H1 (cell line): ENCODE measurements at regions not wholly inside any gene's neighbourhood (a gene's known extent, or its start where the extent isn't known, plus 50 kb on each side); places are given as distances from the start of the nearest gene placed in this dataset.

Experiments used
- CTCF ChIA-PET: fragments of 300-600 bp; sonication (Branson Sonifier 250); formaldehyde crosslinking; loops from one replicate; lab custom pipeline; 2021; ENCODE audit not compliant: partially characterized antibody; lab: Charles Lee
- POLR2A ChIA-PET: fragments of 300-600 bp; sonication (Branson Sonifier 250); formaldehyde crosslinking; loops from one replicate; lab custom pipeline; 2021; ENCODE audit warnings: inconsistent platforms; ENCODE audit not compliant: partially characterized antibody; lab: Charles Lee
- DNase-seq, 2 experiments: peaks; one replicate each; pipeline versions ENCODE4 v3.0.0 to v3.0.0-alpha.2; 2010 to 2022; ENCODE audit warnings: low spot score in 2 of 2, low read depth in 1 of 2, mixed read lengths in 1 of 2
- FAIRE-seq: peaks from 2 replicates; lab custom pipeline; 2011; peaks lifted over from hg19 to GRCh38; lab: Jason Lieb, UNC
- H2AFZ ChIP-seq: 2 replicates; pipeline ENCODE4 v1.8.1; 2012; ENCODE audit warnings: low read length, inconsistent platforms
- H2AK5ac ChIP-seq: 2 replicates; pipeline ENCODE4 v1.6.1; 2013; ENCODE audit warnings: low read depth, low read length
- H2BK120ac ChIP-seq: replicated peaks from 2 replicates; pipeline ENCODE3; 2013; ENCODE audit warnings: low read depth, low read length, inconsistent platforms
- H2BK12ac ChIP-seq: 2 replicates; pipeline ENCODE4 v1.6.1; 2013; ENCODE audit warnings: low read depth, low read length
- H2BK15ac ChIP-seq: 2 replicates; pipeline ENCODE4 v1.6.1; 2013; ENCODE audit warnings: low read length
- H2BK20ac ChIP-seq: 2 replicates; pipeline ENCODE4 v1.6.1; 2013; ENCODE audit warnings: low read length
- H2BK5ac ChIP-seq: 2 replicates; pipeline ENCODE4 v1.6.1; 2013; ENCODE audit warnings: low read depth, low read length
- H3K14ac ChIP-seq: 2 replicates; pipeline ENCODE4 v1.6.1; 2013; ENCODE audit warnings: inconsistent platforms; ENCODE audit not compliant: insufficient read length
- H3K18ac ChIP-seq: 2 replicates; pipeline ENCODE4 v1.6.1; 2013; ENCODE audit warnings: low read length; ENCODE audit errors: extremely low read depth
- H3K23ac ChIP-seq: 2 replicates; pipeline ENCODE4 v1.6.1; 2013; ENCODE audit warnings: inconsistent platforms; ENCODE audit not compliant: insufficient read length
- H3K23me2 ChIP-seq: 2 replicates; pipeline ENCODE4 v1.6.1; 2013; ENCODE audit warnings: low read depth, low read length
- H3K27ac ChIP-seq: 2 replicates; pipeline ENCODE4 v1.6.1; 2011; ENCODE audit warnings: low read depth, low read length, inconsistent platforms
- H3K27me3 ChIP-seq, 4 experiments: replicated peaks in 1 of 4; 1 replicate in 1 of 4; 2 replicates in 3 of 4; pipeline versions ENCODE4 v1.6.1 to v1.8.1; 2011 to 2013; ENCODE audit warnings: low read length in 3 of 4, mild to moderate bottlenecking in 3 of 4, inconsistent platforms in 2 of 4, mixed read lengths in 2 of 4, moderate library complexity in 1 of 4; ENCODE audit not compliant: control insufficient read depth in 3 of 4, insufficient read depth in 3 of 4; ENCODE audit errors: extremely low read depth in 1 of 4
- H3K36me3 ChIP-seq, 4 experiments: 2 replicates each; pipeline versions ENCODE4 v1.6.1 to v1.8.1; 2011 to 2013; ENCODE audit warnings: mild to moderate bottlenecking in 4 of 4, low read length in 3 of 4, moderate library complexity in 2 of 4, control low read depth in 1 of 4, inconsistent platforms in 1 of 4; ENCODE audit not compliant: insufficient read depth in 4 of 4, control insufficient read depth in 2 of 4
- H3K4ac ChIP-seq: replicated peaks from 2 replicates; pipeline ENCODE3; 2013; ENCODE audit warnings: low read length, low read depth, mixed read lengths, inconsistent platforms; ENCODE audit not compliant: insufficient read length
- H3K4me1 ChIP-seq, 4 experiments: replicated peaks in 1 of 4; 1 replicate in 1 of 4; 2 replicates in 3 of 4; pipeline versions ENCODE4 v1.6.1 to v1.8.1; 2011 to 2013; ENCODE audit warnings: low read length in 3 of 4, inconsistent platforms in 2 of 4, mixed read lengths in 1 of 4; ENCODE audit not compliant: insufficient read depth in 4 of 4, control insufficient read depth in 3 of 4
- H3K4me2 ChIP-seq, 2 experiments: 2 replicates each; pipeline versions ENCODE4 v1.6.1 to v1.8.1; 2011 to 2013; ENCODE audit warnings: low read depth in 2 of 2, low read length in 2 of 2, control low read depth in 1 of 2, inconsistent platforms in 1 of 2, mild to moderate bottlenecking in 1 of 2; ENCODE audit not compliant: insufficient read depth in 1 of 2
- H3K4me3 ChIP-seq, 4 experiments: fragments of 200-600, 300-600 bp in 1 of 4; sonication (generic), shearing (Covaris generic), sonication (Bioruptor Twin) in 1 of 4; 2 replicates each; pipeline versions ENCODE4 v1.5.1 to v1.8.1; 2011 to 2016; ENCODE audit warnings: low read length in 4 of 4, low read depth in 3 of 4, control low read depth in 2 of 4, inconsistent platforms in 2 of 4, mild to moderate bottlenecking in 2 of 4, mixed read lengths in 1 of 4, moderate library complexity in 1 of 4; ENCODE audit not compliant: insufficient read depth in 2 of 4; ENCODE audit errors: extremely low read depth in 1 of 4
- H3K56ac ChIP-seq: replicated peaks from 2 replicates; pipeline ENCODE3; 2013; ENCODE audit warnings: low read depth, mild to moderate bottlenecking, mixed read lengths, low read length, inconsistent platforms; ENCODE audit not compliant: insufficient read length
- H3K79me1 ChIP-seq: 2 replicates; pipeline ENCODE4 v1.6.1; 2013; ENCODE audit warnings: low read depth, low read length, control low read depth
- H3K79me2 ChIP-seq, 2 experiments: 2 replicates each; pipeline versions ENCODE4 v1.6.1 to v1.8.1; 2012 to 2013; ENCODE audit warnings: low read length in 2 of 2, mild to moderate bottlenecking in 2 of 2, inconsistent platforms in 1 of 2; ENCODE audit not compliant: insufficient read depth in 2 of 2, control insufficient read depth in 1 of 2
- H3K9ac ChIP-seq, 4 experiments: replicated peaks in 1 of 4; 1 replicate in 1 of 4; 2 replicates in 3 of 4; pipeline versions ENCODE4 v1.6.1 to v1.8.1; 2011 to 2013; ENCODE audit warnings: low read depth in 3 of 4, low read length in 3 of 4, control low read depth in 2 of 4, mild to moderate bottlenecking in 2 of 4, moderate library complexity in 2 of 4, inconsistent platforms in 1 of 4; ENCODE audit errors: extremely low read depth in 1 of 4
- H3K9me3 ChIP-seq, 2 experiments: 2 replicates each; pipeline versions ENCODE4 v1.6.1 to v1.8.1; 2012 to 2013; ENCODE audit warnings: mild to moderate bottlenecking in 2 of 2, moderate library complexity in 2 of 2, control low read depth in 1 of 2, inconsistent platforms in 1 of 2, low read depth in 1 of 2, low read length in 1 of 2, mixed read lengths in 1 of 2; ENCODE audit not compliant: insufficient read depth in 2 of 2
- H4K20me1 ChIP-seq, 2 experiments: replicated peaks in 1 of 2; 2 replicates each; pipeline versions ENCODE3 to v1.8.1; 2011 to 2013; ENCODE audit warnings: inconsistent platforms in 2 of 2, low read length in 2 of 2, mild to moderate bottlenecking in 1 of 2; ENCODE audit not compliant: insufficient read depth in 2 of 2, control insufficient read depth in 1 of 2
- H4K5ac ChIP-seq: 2 replicates; pipeline ENCODE4 v1.6.1; 2013; ENCODE audit warnings: low read length, low read depth, mixed read lengths, inconsistent platforms; ENCODE audit not compliant: insufficient read length
- H4K8ac ChIP-seq: 2 replicates; pipeline ENCODE4 v1.8.0; 2013; ENCODE audit warnings: mild to moderate bottlenecking, moderate library complexity, low read length, inconsistent platforms; ENCODE audit not compliant: insufficient read depth; ENCODE audit errors: extremely low read depth
- H4K91ac ChIP-seq: replicated peaks from 2 replicates; pipeline ENCODE3; 2013; ENCODE audit warnings: low read length, mixed read lengths, inconsistent platforms; ENCODE audit not compliant: insufficient read length
- BCL11A ChIP-seq, 2 experiments: IDR thresholded peaks; one replicate each; pipeline ENCODE4 v1.6.1; 2011; ENCODE audit warnings: low read depth in 2 of 2, low read length in 2 of 2, mild to moderate bottlenecking in 2 of 2
- CHD1 ChIP-seq: IDR thresholded peaks from 2 replicates; pipeline ENCODE4 v1.6.1; 2012; ENCODE audit warnings: low read depth, low read length, improper control_type of control experiment
- JUN ChIP-seq: IDR thresholded peaks from 2 replicates; pipeline ENCODE4 v1.6.1; 2011; ENCODE audit warnings: low read depth, mild to moderate bottlenecking, improper control_type of control experiment, low read length
- POU5F1 ChIP-seq: IDR thresholded peaks from 2 replicates; pipeline ENCODE4 v1.6.1; 2011; ENCODE audit warnings: low read depth, mild to moderate bottlenecking, low read length, moderate library complexity
- RBBP5 ChIP-seq: IDR thresholded peaks from 2 replicates; pipeline ENCODE4 v1.7.1; 2012; ENCODE audit warnings: low read depth, mild to moderate bottlenecking, inconsistent platforms, low read length, moderate library complexity, borderline replicate concordance
- SIRT6 ChIP-seq: IDR thresholded peaks from one replicate; pipeline ENCODE4 v1.7.1; 2012; ENCODE audit warnings: low read length, inconsistent platforms
- WGBS, 2 experiments: shearing (Covaris generic) in 1 of 2; methylation state at CpG; one replicate each; pipeline versions ENCODE4 v1.1.6 to v1.1.7; 2013 to 2015; ENCODE audit warnings: low lambda C conversion rate in 2 of 2, mixed read lengths in 2 of 2, inconsistent platforms in 1 of 2, low coverage in 1 of 2, missing lambda C conversion rate in 1 of 2; ENCODE audit not compliant: insufficient replicate concordance in 2 of 2, insufficient coverage in 1 of 2, insufficient read length in 1 of 2; ENCODE audit errors: extremely low coverage in 1 of 2, missing lambda C conversion rate in 1 of 2; 5-methylcytosine and 5-hydroxymethylcytosine counted together

DNA sequence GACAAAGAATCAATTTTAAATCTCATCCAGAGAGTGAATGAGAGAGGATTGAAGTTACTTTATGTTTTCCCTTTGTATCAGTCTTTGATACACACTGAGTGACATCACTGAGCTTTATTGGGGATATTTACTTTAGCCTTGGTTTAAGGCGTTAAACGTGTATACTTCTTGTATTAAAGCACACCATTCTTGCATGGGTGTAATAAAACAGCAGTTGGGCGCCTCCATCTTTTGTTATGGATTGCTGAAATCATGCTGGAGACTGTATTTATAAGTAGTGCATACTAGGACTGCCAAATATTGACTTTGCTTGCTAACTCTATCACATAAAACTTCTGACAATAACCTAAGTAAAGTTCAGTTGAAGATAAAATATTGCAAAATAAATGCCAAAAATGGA is 1755.8 kb upstream of the WWC1 start:
- Histone ChIP-seq H4K8ac (no peak overlapping the region), H3K23ac (no peak overlapping the region), H2AK5ac (no peak overlapping the region), H2BK120ac (peak overlapping the region; percentile 22), H2BK5ac (no peak overlapping the region), H3K9ac (no peak overlapping the region), H4K5ac (no peak overlapping the region), H3K27me3 (no peaks in the 10 kb centered on the region), H3K36me3 (no peaks in the 10 kb centered on the region), H2BK20ac (no peak overlapping the region), H3K14ac (no peak overlapping the region), H2BK12ac (no peak overlapping the region), H3K79me2 (no peaks in the 10 kb centered on the region), H3K4ac (no peak overlapping the region), H4K91ac (no peak overlapping the region), H3K4me1 (no peaks in the 10 kb centered on the region), H3K4me3 (no peak overlapping the region), H3K27ac (no peak overlapping the region), H3K56ac (no peak overlapping the region), H2BK15ac (no peak overlapping the region), H2AFZ (no peak overlapping the region), H3K79me1 (no peaks in the 10 kb centered on the region), H3K18ac (no peak overlapping the region), H4K20me1 (no peaks in the 10 kb centered on the region), H3K9me3 (no peaks in the 10 kb centered on the region), H3K23me2 (no peaks in the 10 kb centered on the region), H3K4me2 (no peak overlapping the region)
- no peak for FAIRE-seq
- ChIA-PET POLR2A (interaction anchor here (0.5 kb wide), 1 partner anchor 16 kb away, joined by 4 read pairs; no protein-coding TSS in a partner anchor), CTCF (no interaction called here)
- WGBS, 2 experiments = 76% methylated on average over 3 of the region's 3 CpGs; no CpG with 5 or more reads in 1 of the 2 experiments
- DNase-seq = no peak
- TF ChIP-seq JUN = no peak
- TF ChIP-seq RBBP5 = no peak
- TF ChIP-seq BCL11A (IDR thresholded peaks at IDR 0.05; ENCODE audit: low read depth in 2 of 2, low read length in 2 of 2) = no peak
- TF ChIP-seq SIRT6 = no peak
- no peak for TF ChIP-seq POU5F1
- no peak for TF ChIP-seq CHD1
